Upper lobe of left lung (tissue), 6 donors: ENCODE measurements at regions not wholly inside any gene's neighbourhood (a gene's known extent, or its start where the extent isn't known, plus 50 kb on each side); places are given as distances from the start of the nearest gene placed in this dataset.

Experiments
- ATAC-seq, 2 donors: fragments of 200-7000 bp; cut with Tn5 transposase; one replicate each; pipeline ENCODE4 v1.9.1; 2022; ENCODE audit warnings: mild to moderate bottlenecking in 2 of 2, moderate library complexity in 2 of 2; ENCODE audit not compliant: low FRiP score in 2 of 2
- DNase-seq, 2 donors: peaks; one replicate each; pipeline ENCODE4 v3.0.0-alpha.2; 2019 to 2020
- H3K27ac ChIP-seq, 4 donors: fragments of 200-600 bp; sonication (generic); one replicate each; pipeline ENCODE4 v1.5.1; 2016 to 2019
- H3K27me3 ChIP-seq, 4 donors: fragments of 200-600 bp; sonication (generic); one replicate each; pipeline ENCODE4 v1.5.1; 2017 to 2019
- H3K36me3 ChIP-seq, 4 donors: fragments of 200-600 bp; sonication (generic); one replicate each; pipeline ENCODE4 v1.5.1; 2016 to 2019
- H3K4me1 ChIP-seq, 4 donors: fragments of 200-600 bp; sonication (generic); one replicate each; pipeline ENCODE4 v1.5.1; 2018 to 2019
- H3K4me3 ChIP-seq, 4 donors: fragments of 200-600 bp; sonication (generic); one replicate each; pipeline ENCODE4 v1.5.1; 2017 to 2019; ENCODE audit warnings: mild to moderate bottlenecking in 2 of 4, moderate library complexity in 1 of 4
- H3K9me3 ChIP-seq, 4 donors: fragments of 200-600 bp; sonication (generic); one replicate each; pipeline ENCODE4 v1.5.1; 2018 to 2019
- CTCF ChIP-seq, 6 experiments: fragments of 450-650 bp in 4 of 6; fragments of 200-600 bp in 2 of 6; sonication (generic) in 2 of 6; IDR thresholded peaks; one replicate each; pipeline ENCODE4 v1.5.1; 2016 to 2019; ENCODE audit warnings: antibody characterized with exemption in 6 of 6
- EP300 ChIP-seq, 4 donors: sonication (generic); formaldehyde crosslinking; IDR thresholded peaks; one replicate each; pipeline ENCODE4 v1.5.1; 2017; ENCODE audit warnings: antibody characterized with exemption in 4 of 4, control low read depth in 2 of 4
- POLR2A ChIP-seq, 4 donors: fragments of 450-650 bp; IDR thresholded peaks; one replicate each; pipeline ENCODE4 v1.5.1; 2016 to 2017; ENCODE audit warnings: antibody characterized with exemption in 4 of 4, mild to moderate bottlenecking in 2 of 4
- POLR2AphosphoS5 ChIP-seq, 2 donors: sonication (generic); formaldehyde crosslinking; IDR thresholded peaks; one replicate each; pipeline ENCODE4 v1.5.1; 2017; ENCODE audit warnings: antibody characterized with exemption in 2 of 2
- WGBS, 2 donors: methylation state at CpG; one replicate each; pipeline ENCODE4 v1.1.5; 2017 to 2018; 5-methylcytosine and 5-hydroxymethylcytosine counted together
- donor health status: DM: no; HTN: no; CAD: no; lungs with moderate emphysema.
- donor health status: DM: no; HTN: yes; CAD: no; lungs with severe emphysema.

GRCh38 chr1:194292966-194293365 lies 1106.6 kb upstream of the B3GALT2 start:
- Histone ChIP-seq H3K27ac (no peak overlapping the region), H3K36me3 (no peaks in the 10 kb centered on the region), H3K27me3 (no peaks in the 10 kb centered on the region), H3K9me3 (no peaks in the 10 kb centered on the region), H3K4me3 (no peak overlapping the region), H3K4me1 (no peaks in the 10 kb centered on the region)
- ATAC-seq, result no peak
- TF ChIP-seq POLR2A (IDR thresholded peaks at IDR 0.05), result no peak
- TF ChIP-seq POLR2AphosphoS5 (IDR thresholded peaks at IDR 0.05), result no peak
- TF ChIP-seq CTCF (IDR thresholded peaks at IDR 0.05), result no peak
- no peak for TF ChIP-seq EP300 (IDR thresholded peaks at IDR 0.05)
- 83 to 90% methylated on average over 3 of the region's 3 CpGs for WGBS, 2 donors
- no peak for DNase-seq

- no peak for ATAC-seq
- Histone ChIP-seq H3K36me3 (no peaks in the 10 kb centered on the region), H3K4me3 (no peak overlapping the region), H3K9me3 (no peaks in the 10 kb centered on the region), H3K27ac (no peak overlapping the region), H3K27me3 (no peaks in the 10 kb centered on the region), H3K4me1 (no peaks in the 10 kb centered on the region)
- no peak for TF ChIP-seq EP300 (IDR thresholded peaks at IDR 0.05)
- no peak for TF ChIP-seq CTCF (IDR thresholded peaks at IDR 0.05)
- no peak for TF ChIP-seq POLR2A (IDR thresholded peaks at IDR 0.05)
- 67 to 77% methylated on average over 6 of the region's 6 CpGs for WGBS, 2 donors
- no peak for DNase-seq
Observed at GRCh38 chr1:194289569-194290266, 1103.3 kb upstream of the B3GALT2 start.

GRCh38 chr1:194288238-194288637 lies 1101.8 kb upstream of the B3GALT2 start:
- DNase-seq (no peak), ATAC-seq (no peak)
- H3K4me1 ChIP-seq, result no peaks in the 10 kb centered on the region
- no peaks in the 10 kb centered on the region for H3K27me3 ChIP-seq
- H3K36me3 ChIP-seq, result no peaks in the 10 kb centered on the region
- no peak overlapping the region for H3K27ac ChIP-seq
- TF ChIP-seq POLR2AphosphoS5 (IDR thresholded peaks at IDR 0.05) (no peak), POLR2A (IDR thresholded peaks at IDR 0.05) (no peak), CTCF (IDR thresholded peaks at IDR 0.05) (no peak)
- H3K9me3 ChIP-seq, result no peaks in the 10 kb centered on the region
- H3K4me3 ChIP-seq, result no peak overlapping the region
- 42 to 64% methylated on average over 1 of the region's 1 CpG for whole genome bisulfite sequencing, 2 donors

- DNase-seq, result no peak
- no peaks in the 10 kb centered on the region for H3K27me3 ChIP-seq
- no peaks in the 10 kb centered on the region for H3K36me3 ChIP-seq
- no peak overlapping the region for H3K4me3 ChIP-seq
- no peak for ATAC-seq
- no peaks in the 10 kb centered on the region for H3K4me1 ChIP-seq
- WGBS, 2 donors, result 56 to 57% methylated on average over 3 of the region's 3 CpGs
- TF ChIP-seq POLR2A (IDR thresholded peaks at IDR 0.05), result no peak
- TF ChIP-seq EP300 (IDR thresholded peaks at IDR 0.05), result no peak
- TF ChIP-seq CTCF (IDR thresholded peaks at IDR 0.05), result no peak
- no peak for TF ChIP-seq POLR2AphosphoS5 (IDR thresholded peaks at IDR 0.05)
- H3K9me3 ChIP-seq, result no peaks in the 10 kb centered on the region
- no peak overlapping the region for H3K27ac ChIP-seq
Observed at GRCh38 chr1:194281376-194281775, 1095.0 kb upstream of the B3GALT2 start.

GRCh38 chr1:194280463-194280862 lies 1094.0 kb upstream of the B3GALT2 start:
- DNase-seq (no peak), ATAC-seq (no peak)
- Histone ChIP-seq H3K36me3 (no peaks in the 10 kb centered on the region), H3K4me1 (no peaks in the 10 kb centered on the region), H3K9me3 (no peaks in the 10 kb centered on the region), H3K27me3 (no peaks in the 10 kb centered on the region), H3K4me3 (no peak overlapping the region), H3K27ac (no peak overlapping the region)
- TF ChIP-seq POLR2A (IDR thresholded peaks at IDR 0.05), result no peak
- TF ChIP-seq EP300 (IDR thresholded peaks at IDR 0.05), result no peak
- TF ChIP-seq CTCF (IDR thresholded peaks at IDR 0.05), result no peak
- no peak for TF ChIP-seq POLR2AphosphoS5 (IDR thresholded peaks at IDR 0.05)
- 70 to 72% methylated on average over 4 of the region's 4 CpGs for WGBS, 2 donors
